Non-pigmented ciliary epithelial cell (primary cell): ENCODE measurements at regions not wholly inside any gene's neighbourhood (a gene's known extent, or its start where the extent isn't known, plus 50 kb on each side); places are given as distances from the start of the nearest gene placed in this dataset.

Experiments used
- DNase-seq: peaks from one replicate; pipeline ENCODE4 v3.0.0-alpha.2; 2010; ENCODE audit warnings: low read depth

- DNase-seq: no peak
Observed at GRCh38 chr10:58885146-58885545, 291.3 kb upstream of the PHYHIPL start.

DNA sequence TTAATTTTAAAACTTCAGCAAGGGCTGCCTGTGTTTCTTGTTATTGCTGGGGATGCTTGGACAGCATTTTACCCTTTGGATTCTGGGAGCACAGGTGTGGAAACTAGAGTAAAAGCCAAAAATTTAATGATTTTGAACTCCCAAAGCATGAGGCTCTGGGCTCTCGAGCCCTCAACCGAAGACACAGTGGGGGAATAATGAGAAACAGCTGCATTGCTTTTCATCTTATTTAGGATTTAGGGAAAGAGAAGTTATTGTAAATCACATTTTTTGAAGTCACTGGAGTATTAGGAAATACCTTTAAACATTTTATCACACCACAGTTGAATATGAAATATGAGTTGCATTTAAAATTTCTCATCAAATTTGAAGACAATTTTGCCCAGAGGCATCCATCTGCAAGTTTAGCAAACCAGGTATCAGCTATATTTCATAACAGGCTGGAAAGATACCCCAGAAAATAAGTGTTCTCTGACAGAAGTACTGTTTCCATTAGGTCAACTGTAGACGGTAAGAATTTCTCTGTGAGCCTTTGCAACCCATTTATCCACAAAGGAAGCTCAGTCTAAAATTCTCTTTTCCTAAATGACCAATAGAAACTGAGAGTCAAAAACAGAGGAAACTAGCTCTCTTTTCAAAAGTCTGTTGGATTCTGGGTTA is 290.6 kb upstream of the PHYHIPL start:
- DNase-seq: no peak

- no peak for DNase-seq
Observed at GRCh38 chr10:58886406-58886805, 290.0 kb upstream of the PHYHIPL start.

DNA sequence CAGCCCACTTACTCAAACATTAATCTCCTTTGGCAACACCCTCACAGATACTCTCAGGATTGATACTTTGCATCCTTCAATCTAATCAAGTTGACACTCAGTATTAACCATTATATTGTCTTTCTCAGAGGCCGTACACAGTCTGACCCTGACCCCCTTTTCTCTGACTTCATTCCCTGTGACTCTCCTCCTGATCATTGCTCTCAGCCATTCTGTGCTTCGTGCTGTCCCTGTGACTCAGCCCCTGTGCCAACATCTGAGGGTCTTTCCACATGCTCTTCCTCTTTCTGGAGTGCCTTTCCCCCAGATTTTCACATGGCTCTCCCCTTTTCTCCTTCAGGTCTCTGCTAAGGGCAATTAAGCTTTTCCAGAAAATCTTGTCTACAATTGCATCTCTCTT is 289.0 kb upstream of the PHYHIPL start:
- no peak for DNase-seq

DNA sequence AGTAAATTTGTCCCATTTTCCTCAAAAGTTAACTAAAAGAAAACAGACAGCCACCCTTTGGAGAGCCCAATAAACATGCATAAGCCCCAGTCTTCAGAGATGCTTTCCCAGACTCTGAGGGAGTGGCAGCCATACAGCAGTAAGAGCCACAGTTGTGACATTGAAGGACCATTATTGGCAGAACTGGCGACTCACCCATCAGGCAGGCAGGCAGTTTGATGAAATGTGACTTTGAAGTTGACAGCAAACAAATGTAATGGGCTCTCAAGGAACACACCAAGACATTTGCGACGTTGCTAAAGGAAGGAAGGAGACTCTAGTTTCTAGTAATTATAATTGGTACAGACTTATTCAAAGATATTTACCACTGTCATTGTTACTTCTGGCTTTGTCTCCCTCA is 287.5 kb upstream of the PHYHIPL start:
- DNase-seq: no peak

DNA sequence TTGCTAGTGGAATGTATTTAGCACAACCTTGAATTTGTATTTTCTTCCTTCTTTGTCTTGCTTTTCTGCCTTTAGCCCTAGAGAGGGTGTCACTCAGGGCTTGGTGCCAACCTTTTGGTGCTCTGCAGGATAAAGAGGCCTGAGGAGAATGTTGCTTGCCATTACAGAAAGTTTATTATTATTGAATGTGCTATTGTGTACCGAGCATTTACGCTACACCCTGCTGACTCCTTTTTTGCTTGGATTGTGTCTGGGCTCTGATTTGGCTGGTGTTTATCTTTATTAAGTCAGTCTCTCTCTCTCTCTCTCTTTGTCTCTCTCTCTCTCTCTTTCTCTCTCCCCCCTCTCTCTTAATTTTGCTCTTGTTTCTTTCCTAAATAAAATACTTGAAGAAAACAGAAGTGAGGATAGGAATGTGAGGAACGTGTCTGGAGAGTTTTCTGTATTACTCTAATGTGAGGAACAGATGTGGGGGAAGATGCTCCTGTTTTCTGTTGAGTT is 284.4 kb upstream of the PHYHIPL start:
- DNase-seq: no peak

DNA sequence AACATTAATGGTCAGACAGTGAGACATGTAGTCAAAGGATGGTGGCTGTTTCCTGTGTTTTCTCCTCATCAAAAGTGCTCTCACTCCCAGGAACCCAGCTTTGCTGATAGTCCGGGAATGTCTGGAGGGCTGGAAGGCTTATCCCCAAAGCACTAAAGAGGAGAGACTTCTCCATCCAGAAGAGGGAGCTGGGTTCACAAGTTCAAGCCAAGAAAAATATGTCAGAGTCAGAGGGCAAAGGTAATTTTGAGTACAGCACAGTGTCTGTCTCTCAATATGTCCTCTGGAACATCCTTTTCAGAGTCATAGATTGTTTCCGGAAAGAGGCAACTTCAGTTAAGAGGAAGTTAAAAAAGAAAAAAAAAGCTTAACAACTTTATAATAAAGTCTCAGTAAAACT is 281.5 kb upstream of the PHYHIPL start:
- DNase-seq: no peak

DNA sequence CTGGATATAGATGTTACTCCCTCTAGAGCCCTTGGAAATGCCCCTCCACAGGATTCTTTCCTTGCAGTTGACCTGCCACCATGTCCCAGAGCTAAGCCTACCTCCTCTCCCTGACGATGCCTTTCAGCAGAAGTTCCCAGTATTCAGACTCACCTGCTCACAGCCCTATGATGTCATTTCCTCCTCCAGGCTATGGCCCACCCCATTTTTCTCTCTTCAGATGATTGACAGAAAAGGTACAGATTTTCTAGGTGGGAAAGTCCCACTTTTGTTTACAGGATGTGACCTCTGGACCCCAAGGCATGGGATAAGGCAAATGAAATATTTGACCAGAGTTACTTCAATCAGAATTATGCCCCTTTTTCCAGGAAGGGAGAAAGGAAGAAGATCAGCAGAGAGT is 280.2 kb upstream of the PHYHIPL start:
- no peak for DNase-seq

DNA sequence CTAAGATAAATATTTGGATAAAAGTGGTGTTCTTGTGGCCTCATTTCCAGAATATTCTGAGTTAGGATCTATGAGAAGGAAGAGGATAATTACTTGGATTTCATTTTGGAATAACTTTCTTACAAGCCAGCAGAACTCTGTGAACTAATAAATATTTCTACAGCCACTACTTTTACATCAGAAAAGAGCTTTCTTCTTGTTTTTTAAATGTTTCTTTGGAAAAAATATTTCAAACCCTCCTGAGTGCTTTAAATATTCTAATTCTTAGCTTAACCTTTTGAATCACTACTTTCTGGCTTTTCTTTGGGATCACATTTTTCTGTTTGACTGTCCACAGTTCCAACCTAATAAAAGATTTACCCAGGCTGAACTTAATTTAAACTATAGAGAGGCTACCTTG is 279.2 kb upstream of the PHYHIPL start:
- no peak for DNase-seq

- no peak for DNase-seq
Observed at GRCh38 chr10:58897708-58898107, 278.7 kb upstream of the PHYHIPL start.

DNA sequence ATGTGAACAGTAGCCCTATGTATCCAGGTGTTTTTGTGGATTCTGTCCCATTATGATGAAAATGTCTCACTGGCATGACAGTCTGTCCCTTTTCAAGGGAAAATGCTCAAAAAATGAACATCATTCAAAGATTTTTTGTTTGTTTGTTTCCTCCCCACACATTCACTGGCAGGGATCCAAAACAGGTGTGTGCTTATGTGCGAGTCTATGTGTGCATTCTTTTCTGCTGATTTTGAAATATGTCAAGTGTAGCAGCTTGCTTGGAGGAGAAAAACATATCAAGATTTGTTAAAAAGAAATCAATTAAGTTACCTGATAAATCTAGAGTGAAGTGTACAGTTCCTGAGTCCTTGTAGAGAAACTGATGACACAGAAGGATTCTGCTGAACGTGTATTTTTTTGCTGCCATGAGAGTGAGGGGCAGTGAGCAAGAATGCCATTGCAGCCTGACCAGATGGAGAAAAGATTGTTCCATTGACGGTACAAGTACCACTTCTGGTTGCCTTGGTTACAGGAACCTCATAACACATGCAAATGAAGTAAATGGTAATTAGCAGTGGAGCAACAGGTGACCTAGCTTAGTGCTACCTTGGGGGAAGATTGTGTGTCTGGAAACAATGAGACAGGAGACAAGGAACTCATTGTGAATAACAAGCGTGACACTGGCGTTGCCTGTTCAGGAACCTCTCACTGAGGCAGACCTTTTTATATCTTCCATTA is 277.4 kb upstream of the PHYHIPL start:
- no peak for DNase-seq

DNA sequence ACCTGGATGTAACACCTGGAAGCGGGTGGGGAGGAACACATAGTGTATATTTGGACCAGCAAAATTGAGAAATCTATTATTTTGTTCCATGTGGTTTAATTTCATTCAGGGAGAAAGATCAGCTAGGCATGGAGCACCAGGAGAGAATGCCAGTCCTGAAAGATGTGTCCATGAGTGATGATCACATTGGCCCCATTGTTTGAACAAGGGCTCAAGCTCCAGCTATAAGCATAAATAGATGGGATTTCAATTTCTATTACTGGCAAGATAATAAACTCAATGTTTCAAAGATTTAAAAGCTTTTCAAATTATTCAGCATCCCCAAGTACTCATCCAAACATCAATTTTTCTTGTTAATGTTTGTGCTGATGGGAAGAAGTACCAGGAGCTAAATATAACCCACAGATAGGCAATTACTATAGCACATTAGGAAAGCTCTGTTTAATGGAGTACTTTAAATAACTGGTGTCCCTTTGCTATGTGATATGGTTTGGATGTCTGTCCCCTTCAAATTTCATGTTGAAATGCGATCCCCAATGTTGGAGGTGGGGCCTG is 275.3 kb upstream of the PHYHIPL start:
- DNase-seq: no peak

- DNase-seq: no peak
Observed at GRCh38 chr10:58903071-58903470, 273.4 kb upstream of the PHYHIPL start.

DNA sequence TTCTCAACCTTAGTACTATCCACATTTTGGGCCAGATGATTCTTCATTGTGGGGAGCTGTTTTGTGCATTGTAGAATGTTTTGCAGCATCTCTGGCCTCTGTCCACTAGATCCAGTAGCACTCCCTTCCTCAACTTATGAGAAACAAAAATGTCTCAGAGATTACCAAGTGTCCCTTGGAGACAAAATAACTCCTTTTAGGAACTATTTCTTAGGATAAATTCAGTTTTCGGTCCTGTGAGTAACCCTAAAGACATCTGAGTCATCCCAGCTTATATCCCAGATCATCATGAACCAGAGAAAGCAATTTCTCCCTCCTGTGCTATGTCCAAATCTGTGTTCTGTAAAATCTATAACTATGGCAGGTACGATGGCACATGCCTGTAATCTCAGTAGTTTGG is 266.6 kb upstream of the PHYHIPL start:
- DNase-seq: no peak

DNA sequence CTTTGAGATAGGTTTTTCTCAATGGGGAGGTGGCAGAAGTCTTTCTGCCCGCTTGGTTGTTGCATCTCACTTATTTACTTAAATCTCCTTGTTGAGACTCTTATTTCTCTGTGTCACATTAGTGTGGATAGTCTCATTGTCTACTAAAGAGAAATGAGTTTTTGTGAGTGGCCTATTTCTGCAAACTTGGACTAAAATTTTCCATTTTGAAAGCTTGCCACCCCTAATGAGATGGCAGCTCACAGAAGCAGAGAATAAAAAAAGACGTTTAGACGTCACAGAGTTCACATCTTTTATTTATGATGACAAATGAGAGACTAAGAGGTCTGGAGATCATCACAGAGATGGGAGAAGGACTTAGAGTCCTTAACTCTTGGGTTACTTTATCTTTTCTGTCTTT is 262.7 kb upstream of the PHYHIPL start:
- DNase-seq: no peak

GRCh38 chr10:58918887-58919286 is 257.6 kb upstream of the PHYHIPL start:
- DNase-seq: no peak

- DNase-seq: peak; percentile 65
Observed at GRCh38 chr10:58919927-58920654, 256.4 kb upstream of the PHYHIPL start.

DNA sequence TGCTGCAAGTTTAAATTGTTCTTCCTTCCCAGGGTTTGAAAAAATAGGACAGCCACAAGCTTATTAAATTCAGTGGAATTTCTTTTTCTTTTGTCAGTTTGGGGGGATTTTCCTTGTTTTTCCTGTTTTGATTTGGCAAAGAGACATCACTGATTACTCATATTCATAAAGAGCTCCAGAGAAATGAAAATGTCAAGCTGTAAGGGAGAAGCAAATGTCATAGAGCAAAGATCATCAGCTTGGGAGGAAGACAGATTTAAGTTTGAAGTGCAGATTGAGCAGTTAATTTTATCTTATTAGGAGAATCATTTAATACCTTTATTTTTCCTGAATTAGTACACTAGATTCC is 255.8 kb upstream of the PHYHIPL start:
- DNase-seq: no peak

DNA sequence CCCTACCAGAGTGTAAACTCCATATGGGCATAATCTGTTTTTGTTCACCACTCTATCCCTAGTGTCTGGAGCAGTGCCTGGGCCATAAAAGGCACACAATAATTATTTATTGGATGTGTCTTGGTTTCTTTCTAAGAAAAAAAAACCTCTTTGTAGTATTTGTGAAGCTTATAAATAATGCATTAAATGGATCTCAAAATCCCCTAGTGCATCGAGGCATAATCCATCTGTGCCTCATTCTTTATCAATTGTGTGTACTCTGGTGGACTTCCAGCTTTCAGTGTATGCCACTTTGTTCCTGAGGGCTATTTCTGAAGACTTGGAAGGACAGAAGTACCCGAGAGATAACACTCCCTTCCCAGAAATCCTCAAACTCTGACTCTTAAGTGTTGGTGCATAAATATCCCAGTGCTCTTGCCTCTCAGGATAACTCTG is 255.0 kb upstream of the PHYHIPL start:
- no peak for DNase-seq

DNA sequence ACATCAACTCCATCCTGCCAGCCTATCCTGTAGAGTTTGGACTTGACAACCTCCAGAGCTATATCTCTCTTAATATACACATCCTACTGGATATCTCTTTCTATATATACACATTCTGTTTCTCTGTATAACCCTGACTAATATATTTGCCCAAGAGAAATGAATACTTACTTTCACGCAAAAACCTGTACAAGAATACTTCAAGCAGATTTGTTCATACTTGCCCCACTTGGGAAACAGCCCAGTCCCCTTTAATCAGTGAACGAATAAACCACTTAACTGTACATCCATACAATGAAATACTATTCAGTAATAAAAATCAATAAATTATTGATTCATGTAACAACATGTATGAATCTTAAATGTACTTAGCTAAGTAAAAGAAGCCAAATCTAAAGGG is 251.1 kb upstream of the PHYHIPL start:
- no peak for DNase-seq

- DNase-seq: no peak
Observed at GRCh38 chr10:58930500-58930899, 245.9 kb upstream of the PHYHIPL start.

GRCh38 chr10:58932126-58932525 is 244.3 kb upstream of the PHYHIPL start:
- no peak for DNase-seq
